AG09309 (cell line): ENCODE measurements at regions not wholly inside any gene's neighbourhood (a gene's known extent, or its start where the extent isn't known, plus 50 kb on each side); places are given as distances from the start of the nearest gene placed in this dataset.

Source experiments
- DNase-seq: peaks from one replicate; pipeline ENCODE4 v3.0.0-alpha.2; 2010; ENCODE audit warnings: low read depth
- H3K4me3 ChIP-seq: 2 replicates; pipeline ENCODE4 v1.5.1; 2011; ENCODE audit warnings: mild to moderate bottlenecking, low read depth, low read length, moderate library complexity; ENCODE audit not compliant: control insufficient read depth
- TF ChIP-seq, protein P1 (sequence below): IDR thresholded peaks from 2 replicates; pipeline ENCODE4 v1.5.1; 2011; ENCODE audit warnings: mild to moderate bottlenecking, low read depth, low read length, inconsistent platforms; ENCODE audit not compliant: insufficient read depth, control insufficient read depth; ENCODE audit errors: missing control alignments

DNA sequence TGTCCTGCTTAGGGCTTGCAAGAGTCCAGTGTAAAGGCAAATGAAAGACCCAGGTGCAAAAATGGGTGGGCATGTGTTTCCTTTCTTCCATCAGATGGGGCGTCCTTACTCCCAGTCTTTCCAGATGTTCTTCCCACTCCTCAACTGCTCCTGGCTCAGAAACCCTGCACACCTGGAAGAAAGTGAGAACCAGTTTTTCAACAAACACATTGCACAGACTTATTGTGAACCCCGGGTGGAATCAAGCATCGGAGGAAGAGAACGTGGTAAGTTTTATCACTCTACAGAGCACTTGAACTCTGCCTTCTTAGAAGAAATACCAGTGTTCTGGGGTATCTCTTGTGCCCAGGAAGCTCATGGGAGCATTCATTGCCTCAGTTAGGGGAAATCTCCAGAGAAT is 93.3 kb downstream of the TMX1 start:
- DNase-seq: no peak
- TF ChIP-seq, protein P1, sequence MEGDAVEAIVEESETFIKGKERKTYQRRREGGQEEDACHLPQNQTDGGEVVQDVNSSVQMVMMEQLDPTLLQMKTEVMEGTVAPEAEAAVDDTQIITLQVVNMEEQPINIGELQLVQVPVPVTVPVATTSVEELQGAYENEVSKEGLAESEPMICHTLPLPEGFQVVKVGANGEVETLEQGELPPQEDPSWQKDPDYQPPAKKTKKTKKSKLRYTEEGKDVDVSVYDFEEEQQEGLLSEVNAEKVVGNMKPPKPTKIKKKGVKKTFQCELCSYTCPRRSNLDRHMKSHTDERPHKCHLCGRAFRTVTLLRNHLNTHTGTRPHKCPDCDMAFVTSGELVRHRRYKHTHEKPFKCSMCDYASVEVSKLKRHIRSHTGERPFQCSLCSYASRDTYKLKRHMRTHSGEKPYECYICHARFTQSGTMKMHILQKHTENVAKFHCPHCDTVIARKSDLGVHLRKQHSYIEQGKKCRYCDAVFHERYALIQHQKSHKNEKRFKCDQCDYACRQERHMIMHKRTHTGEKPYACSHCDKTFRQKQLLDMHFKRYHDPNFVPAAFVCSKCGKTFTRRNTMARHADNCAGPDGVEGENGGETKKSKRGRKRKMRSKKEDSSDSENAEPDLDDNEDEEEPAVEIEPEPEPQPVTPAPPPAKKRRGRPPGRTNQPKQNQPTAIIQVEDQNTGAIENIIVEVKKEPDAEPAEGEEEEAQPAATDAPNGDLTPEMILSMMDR: no peak
- no peak overlapping the region for H3K4me3 ChIP-seq

DNA sequence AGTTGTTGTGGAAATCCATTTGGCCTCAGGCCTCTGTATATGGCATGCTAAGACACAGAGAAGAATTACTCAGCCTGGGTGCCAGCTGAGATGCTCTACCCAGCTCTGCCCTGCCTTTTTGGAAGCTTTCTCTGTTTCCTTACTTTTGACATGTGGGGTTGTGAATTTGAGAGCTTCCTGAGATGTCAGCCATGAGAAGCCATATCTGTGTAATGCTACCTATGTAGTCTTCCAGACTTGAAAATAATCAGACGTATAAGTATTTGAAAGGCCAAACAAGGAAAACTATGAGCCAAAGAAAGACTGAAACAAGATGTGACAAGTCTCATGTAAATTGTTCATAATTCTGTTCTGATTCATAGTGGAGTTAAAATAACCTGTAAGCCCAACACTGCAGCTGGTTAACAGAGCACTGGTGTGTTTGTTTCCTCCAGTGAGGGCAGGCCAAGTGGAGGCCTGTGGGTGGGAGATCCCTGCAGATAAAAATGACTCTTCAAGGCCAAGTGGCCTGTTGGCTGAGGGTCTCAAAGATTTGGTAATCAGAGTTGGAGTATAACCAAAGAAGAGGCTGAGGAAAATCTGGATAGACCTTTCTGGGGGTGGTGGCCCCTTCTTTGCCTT is 94.0 kb downstream of the TMX1 start:
- TF ChIP-seq, protein P1: no peak

DNA sequence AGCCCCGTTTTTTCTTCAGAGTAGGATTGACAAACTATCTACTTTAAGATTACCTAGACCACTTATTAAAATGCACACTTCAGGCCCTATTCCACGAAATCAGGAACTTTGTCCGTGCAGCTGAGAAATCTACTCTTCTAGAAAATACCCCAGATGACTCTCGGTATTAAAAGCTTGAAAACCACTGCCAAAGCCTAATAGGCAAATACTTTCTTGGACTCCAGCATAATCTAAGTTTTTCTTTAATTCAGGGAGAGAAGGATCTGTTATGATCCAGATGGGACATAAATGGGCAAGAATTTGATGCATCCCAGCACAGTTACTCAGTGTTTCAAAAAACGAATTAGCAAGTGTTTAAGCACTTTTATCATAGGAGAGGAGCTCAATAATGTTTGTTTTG is 94.5 kb downstream of the TMX1 start:
- no peak overlapping the region for H3K4me3 ChIP-seq
- TF ChIP-seq, protein P1: no peak
- no peak for DNase-seq

More for the DNA sequence above, 94.0 kb downstream of the TMX1 start:
- DNase-seq: no peak
- no peak overlapping the region for H3K4me3 ChIP-seq

DNA sequence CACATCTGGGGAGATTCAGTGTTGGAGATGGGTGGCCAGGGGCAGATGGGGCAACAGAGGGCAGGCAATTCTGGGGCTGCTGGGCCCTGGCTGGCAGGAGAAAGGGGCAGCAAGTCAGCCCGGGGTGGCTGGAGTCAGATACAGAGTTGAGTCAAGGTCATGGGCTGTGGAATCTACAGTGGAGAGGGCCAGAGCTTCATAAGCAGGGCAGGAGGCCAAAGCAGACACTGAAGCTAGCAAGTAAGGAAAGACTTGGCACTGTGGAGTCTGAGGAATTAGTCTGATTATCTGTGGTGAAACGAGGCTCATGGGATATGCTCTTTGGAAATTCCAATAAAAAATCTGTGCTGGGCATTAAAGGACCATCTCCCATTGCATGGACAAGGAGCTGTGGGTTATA is 95.5 kb downstream of the TMX1 start:
- H3K4me3 ChIP-seq: no peak overlapping the region
- TF ChIP-seq, protein P1: no peak
- no peak for DNase-seq

DNA sequence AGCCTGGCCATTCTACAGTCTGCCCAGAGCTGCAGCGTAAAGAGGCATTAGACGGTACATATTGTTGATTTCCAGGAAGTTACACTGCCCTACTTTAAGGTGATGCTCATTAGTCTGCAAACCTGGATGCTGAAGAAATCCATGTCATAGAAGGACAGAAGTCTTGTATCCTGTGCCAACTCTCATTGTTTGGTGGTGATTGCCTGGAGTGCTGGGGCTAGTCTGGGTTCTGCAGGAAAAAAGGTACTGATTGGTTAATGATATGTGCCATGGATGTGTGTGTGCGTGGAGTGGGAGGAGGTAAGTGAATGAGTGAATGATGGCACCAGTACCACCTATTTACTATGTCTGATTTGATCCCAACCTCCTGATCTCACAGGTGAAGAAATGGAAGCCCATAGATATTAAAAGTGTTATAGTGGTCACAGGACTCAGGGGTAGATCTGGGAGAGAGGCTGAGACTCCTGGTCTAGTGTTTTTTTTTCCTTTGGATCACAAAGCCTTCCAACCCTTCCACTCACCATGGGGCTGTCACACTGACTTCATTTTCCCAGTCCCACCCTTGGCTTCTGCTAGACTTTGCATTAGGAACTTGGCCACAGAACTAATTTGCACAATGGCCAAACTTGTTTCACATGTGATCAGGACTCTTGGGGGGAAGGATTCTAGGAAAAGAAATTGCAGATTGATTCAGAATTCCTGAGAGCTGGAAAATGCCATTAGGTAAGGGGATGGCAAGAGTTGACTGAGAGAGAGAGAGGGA is 96.1 kb downstream of the TMX1 start:
- DNase-seq: no peak
- no peak overlapping the region for H3K4me3 ChIP-seq
- TF ChIP-seq, protein P1: no peak

DNA sequence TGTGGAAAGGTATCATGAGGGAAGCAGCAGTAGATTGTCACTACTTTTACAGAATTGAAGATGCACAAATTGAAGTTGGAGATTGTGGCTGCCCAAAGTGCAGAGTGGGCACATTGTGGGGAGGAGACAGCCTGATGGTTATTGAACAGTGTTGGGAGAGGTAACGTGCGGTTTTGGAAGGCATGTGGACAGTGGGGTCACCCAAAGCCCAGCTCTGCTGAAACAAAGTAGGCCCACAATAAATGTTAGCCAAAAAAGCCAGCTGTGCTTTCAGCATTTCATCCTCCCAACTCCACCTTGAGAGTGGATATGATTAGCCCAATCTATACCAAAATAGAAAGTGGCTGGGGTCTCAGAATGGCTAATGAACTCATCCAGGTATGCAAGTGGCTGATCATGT is 96.7 kb downstream of the TMX1 start:
- DNase-seq: no peak
- TF ChIP-seq, protein P1: no peak
- H3K4me3 ChIP-seq: no peak overlapping the region
